Naive thymus-derived CD4-positive, alpha-beta T cell (primary cell): ENCODE measurements at regions not wholly inside any gene's neighbourhood (a gene's known extent, or its start where the extent isn't known, plus 50 kb on each side); places are given as distances from the start of the nearest gene placed in this dataset.

ENCODE experiments used
- ATAC-seq: fragments of 150-1000 bp; cut with Tn5 transposase; 2 replicates; pipeline ENCODE4 v1.10.0; 2021; ENCODE audit warnings: mild to moderate bottlenecking, moderate library complexity
- CTCF ChIA-PET: fragments of 350-600 bp; sonication (Branson Sonifier 250); formaldehyde crosslinking; loops from one replicate; lab custom pipeline; 2021; ENCODE audit warnings: antibody characterized with exemption; lab: Charles Lee
- POLR2A ChIA-PET: fragments of 350-600 bp; sonication (Branson Sonifier 250); formaldehyde crosslinking; loops from one replicate; lab custom pipeline; 2021; ENCODE audit warnings: antibody characterized with exemption, inconsistent platforms; lab: Charles Lee
- DNase-seq, 9 donors: peaks; one replicate each; pipeline versions ENCODE4 v3.0.0 to v3.0.0-alpha.2; 2020 to 2022; ENCODE audit warnings: mixed read lengths in 1 of 9
- H3K27ac ChIP-seq: one replicate; pipeline ENCODE4 v1.7.0; 2013; ENCODE audit warnings: mild to moderate bottlenecking, low read depth, low read length, moderate library complexity
- H3K27me3 ChIP-seq, 2 donors: one replicate each; pipeline ENCODE4 v1.7.0; 2013; ENCODE audit warnings: low read length in 2 of 2, mild to moderate bottlenecking in 2 of 2, moderate library complexity in 2 of 2; ENCODE audit not compliant: control insufficient read depth in 2 of 2, insufficient read depth in 2 of 2
- H3K36me3 ChIP-seq, 3 experiments: 1 replicate in 2 of 3; 2 replicates in 1 of 3; pipeline ENCODE4 v1.7.0; 2013; ENCODE audit warnings: low read length in 3 of 3, mild to moderate bottlenecking in 3 of 3, moderate library complexity in 1 of 3; ENCODE audit not compliant: insufficient read depth in 3 of 3, control insufficient read depth in 2 of 3
- H3K4me1 ChIP-seq, 2 donors: one replicate each; pipeline ENCODE4 v1.7.0; 2013; ENCODE audit warnings: low read length in 2 of 2, mild to moderate bottlenecking in 2 of 2, moderate library complexity in 1 of 2; ENCODE audit not compliant: control insufficient read depth in 2 of 2, insufficient read depth in 2 of 2
- H3K4me3 ChIP-seq: 2 replicates; pipeline ENCODE4 v1.7.0; 2013; ENCODE audit warnings: mild to moderate bottlenecking, low read length
- H3K9me3 ChIP-seq, 3 experiments: 1 replicate in 2 of 3; 2 replicates in 1 of 3; pipeline ENCODE4 v1.7.0; 2013; ENCODE audit warnings: low read length in 3 of 3; ENCODE audit not compliant: control insufficient read depth in 2 of 3
- H3K27ac Mint-ChIP-seq, 9 donors: one replicate each; pipeline ENCODE4 v1.8.0; 2020 to 2022; ENCODE audit warnings: mixed read lengths in 9 of 9, mild to moderate bottlenecking in 8 of 9, moderate library complexity in 5 of 9, inconsistent platforms in 2 of 9
- H3K27me3 Mint-ChIP-seq, 5 donors: one replicate each; pipeline ENCODE4 v1.8.0; 2021 to 2022; ENCODE audit warnings: mixed read lengths in 5 of 5, mild to moderate bottlenecking in 1 of 5
- H3K36me3 Mint-ChIP-seq, 5 donors: one replicate each; pipeline ENCODE4 v1.8.0; 2020 to 2022; ENCODE audit warnings: mixed read lengths in 5 of 5, mild to moderate bottlenecking in 3 of 5, inconsistent platforms in 1 of 5
- H3K4me1 Mint-ChIP-seq, 7 donors: one replicate each; pipeline ENCODE4 v1.8.0; 2020 to 2022; ENCODE audit warnings: mixed read lengths in 7 of 7, mild to moderate bottlenecking in 3 of 7, inconsistent platforms in 1 of 7
- H3K4me3 Mint-ChIP-seq, 10 donors: one replicate each; pipeline ENCODE4 v1.8.0; 2020 to 2022; ENCODE audit warnings: mild to moderate bottlenecking in 10 of 10, mixed read lengths in 10 of 10, moderate library complexity in 6 of 10, inconsistent platforms in 2 of 10
- H3K9me3 Mint-ChIP-seq, 11 donors: one replicate each; pipeline ENCODE4 v1.8.0; 2020 to 2022; ENCODE audit warnings: mixed read lengths in 11 of 11, mild to moderate bottlenecking in 4 of 11, inconsistent platforms in 1 of 11, moderate library complexity in 1 of 11
- intact Hi-C, 2 donors: fragments of 100-400 bp; cut with micrococcal nuclease; formaldehyde crosslinking; loops; one replicate each; pipeline ENCODE4 v1.15.1; 2023

GRCh38 chr6:50276771-50277261, 227.1 kb upstream of the DEFB112 start:
- Mint-ChIP-seq H3K27ac (no peak overlapping the region), H3K4me3 (no peak overlapping the region), H3K4me1 (no peaks in the 10 kb centered on the region), H3K27me3 (no peaks in the 10 kb centered on the region), H3K9me3 (peaks cover 2 to 25% (median 5%) of the 10 kb centered on the region in 11 donors), H3K36me3 (no peaks in the 10 kb centered on the region)
- no peaks in the 10 kb centered on the region for H3K4me1 ChIP-seq
- peaks cover 0 to 3% (median 0%) of the 10 kb centered on the region in 3 experiments for H3K9me3 ChIP-seq
- POLR2A ChIA-PET: no interaction called here
- ATAC-seq (no peak), DNase-seq (no peak)
- no peaks in the 10 kb centered on the region for H3K27me3 ChIP-seq
- intact Hi-C loops: no loop called here
- no peak overlapping the region for H3K4me3 ChIP-seq
- CTCF ChIA-PET: no interaction called here
- no peaks in the 10 kb centered on the region for H3K36me3 ChIP-seq
- no peak overlapping the region for H3K27ac ChIP-seq

- peaks cover 2 to 23% (median 5%) of the 10 kb centered on the region in 11 donors for H3K9me3 Mint-ChIP-seq
- H3K27me3 ChIP-seq: no peaks in the 10 kb centered on the region
- no peaks in the 10 kb centered on the region for H3K36me3 ChIP-seq
- H3K4me3 Mint-ChIP-seq: no peak overlapping the region
- DNase-seq (no peak), ATAC-seq (no peak)
- H3K4me1 ChIP-seq: no peaks in the 10 kb centered on the region
- peaks cover 0 to 3% (median 0%) of the 10 kb centered on the region in 3 experiments for H3K9me3 ChIP-seq
- H3K4me3 ChIP-seq: no peak overlapping the region
- no peak overlapping the region for H3K27ac Mint-ChIP-seq
- H3K4me1 Mint-ChIP-seq: no peaks in the 10 kb centered on the region
- no peaks in the 10 kb centered on the region for H3K27me3 Mint-ChIP-seq
- ChIA-PET POLR2A (no interaction called here), CTCF (no interaction called here)
- H3K27ac ChIP-seq: no peak overlapping the region
- intact Hi-C loops: no loop called here
- no peaks in the 10 kb centered on the region for H3K36me3 Mint-ChIP-seq
These were observed 228.0 kb upstream of the DEFB112 start for GRCh38 chr6:50277774-50278173.

GRCh38 chr6:50278663-50279062, 228.9 kb upstream of the DEFB112 start:
- peaks cover 0 to 23% (median 5%) of the 10 kb centered on the region in 11 donors for H3K9me3 Mint-ChIP-seq
- no peaks in the 10 kb centered on the region for H3K27me3 Mint-ChIP-seq
- H3K4me1 Mint-ChIP-seq: no peaks in the 10 kb centered on the region
- no peak overlapping the region for H3K27ac Mint-ChIP-seq
- Histone ChIP-seq H3K36me3 (no peaks in the 10 kb centered on the region), H3K4me1 (no peaks in the 10 kb centered on the region), H3K27ac (no peak overlapping the region), H3K9me3 (peaks cover 0 to 3% (median 0%) of the 10 kb centered on the region in 3 experiments), H3K4me3 (no peak overlapping the region), H3K27me3 (no peaks in the 10 kb centered on the region)
- intact Hi-C loops: no loop called here
- ChIA-PET CTCF (no interaction called here), POLR2A (no interaction called here)
- ATAC-seq (no peak), DNase-seq (no peak)
- no peaks in the 10 kb centered on the region for H3K36me3 Mint-ChIP-seq
- no peak overlapping the region for H3K4me3 Mint-ChIP-seq

GRCh38 chr6:50285735-50286134, 236.0 kb upstream of the DEFB112 start:
- intact Hi-C loops: no loop called here
- no peak for DNase-seq
- ChIA-PET CTCF (no interaction called here), POLR2A (no interaction called here)
- ATAC-seq: no peak
- Mint-ChIP-seq H3K36me3 (no peaks in the 10 kb centered on the region), H3K27me3 (no peaks in the 10 kb centered on the region), H3K27ac (no peak overlapping the region), H3K4me3 (no peak overlapping the region), H3K4me1 (no peaks in the 10 kb centered on the region), H3K9me3 (peaks cover 0 to 13% (median 0%) of the 10 kb centered on the region in 11 donors)
- H3K27ac ChIP-seq: no peak overlapping the region
- no peaks in the 10 kb centered on the region for H3K27me3 ChIP-seq
- H3K36me3 ChIP-seq: no peaks in the 10 kb centered on the region
- H3K4me1 ChIP-seq: no peaks in the 10 kb centered on the region
- peaks cover 0 to 3% (median 0%) of the 10 kb centered on the region in 3 experiments for H3K9me3 ChIP-seq
- no peak overlapping the region for H3K4me3 ChIP-seq

GRCh38 chr6:50288241-50288640, 238.5 kb upstream of the DEFB112 start:
- POLR2A ChIA-PET: no interaction called here
- no peaks in the 10 kb centered on the region for H3K4me1 ChIP-seq
- Mint-ChIP-seq H3K27me3 (no peaks in the 10 kb centered on the region), H3K27ac (no peak overlapping the region), H3K9me3 (peaks cover 0 to 14% (median 0%) of the 10 kb centered on the region in 11 donors), H3K36me3 (no peaks in the 10 kb centered on the region), H3K4me3 (no peak overlapping the region), H3K4me1 (no peaks in the 10 kb centered on the region)
- H3K9me3 ChIP-seq: no peaks in the 10 kb centered on the region
- CTCF ChIA-PET: no interaction called here
- H3K27me3 ChIP-seq: no peaks in the 10 kb centered on the region
- H3K4me3 ChIP-seq: no peak overlapping the region
- H3K27ac ChIP-seq: no peak overlapping the region
- ATAC-seq (no peak), DNase-seq (no peak)
- H3K36me3 ChIP-seq: no peaks in the 10 kb centered on the region
- intact Hi-C loops: no loop called here

GRCh38 chr6:50288881-50289280, 239.2 kb upstream of the DEFB112 start:
- Mint-ChIP-seq H3K4me3 (no peak overlapping the region), H3K4me1 (no peaks in the 10 kb centered on the region), H3K27me3 (no peaks in the 10 kb centered on the region), H3K27ac (no peak overlapping the region), H3K36me3 (no peaks in the 10 kb centered on the region), H3K9me3 (peaks cover 0 to 14% (median 0%) of the 10 kb centered on the region in 11 donors)
- H3K4me1 ChIP-seq: no peaks in the 10 kb centered on the region
- H3K27me3 ChIP-seq: no peaks in the 10 kb centered on the region
- DNase-seq (no peak), ATAC-seq (no peak)
- POLR2A ChIA-PET: no interaction called here
- intact Hi-C loops: no loop called here
- H3K27ac ChIP-seq: no peak overlapping the region
- no peak overlapping the region for H3K4me3 ChIP-seq
- CTCF ChIA-PET: no interaction called here
- no peaks in the 10 kb centered on the region for H3K36me3 ChIP-seq
- H3K9me3 ChIP-seq: no peaks in the 10 kb centered on the region

- no peak for DNase-seq
- H3K9me3 Mint-ChIP-seq: peaks cover 0 to 14% (median 0%) of the 10 kb centered on the region in 11 donors
- no peaks in the 10 kb centered on the region for H3K36me3 Mint-ChIP-seq
- no peaks in the 10 kb centered on the region for H3K27me3 Mint-ChIP-seq
- Histone ChIP-seq H3K4me3 (no peak overlapping the region), H3K27me3 (no peaks in the 10 kb centered on the region), H3K27ac (no peak overlapping the region), H3K36me3 (no peaks in the 10 kb centered on the region), H3K4me1 (no peaks in the 10 kb centered on the region), H3K9me3 (no peaks in the 10 kb centered on the region)
- CTCF ChIA-PET: no interaction called here
- POLR2A ChIA-PET: no interaction called here
- no peaks in the 10 kb centered on the region for H3K4me1 Mint-ChIP-seq
- intact Hi-C loops: no loop called here
- no peak overlapping the region for H3K4me3 Mint-ChIP-seq
- H3K27ac Mint-ChIP-seq: no peak overlapping the region
- no peak for ATAC-seq
These were observed 239.6 kb upstream of the DEFB112 start for GRCh38 chr6:50289366-50289765.
